A549 (cell line): ENCODE measurements at regions not wholly inside any gene's neighbourhood (a gene's known extent, or its start where the extent isn't known, plus 50 kb on each side); places are given as distances from the start of the nearest gene placed in this dataset.

Experiments
- ATAC-seq, 2 experiments: fragments of 200-7000 bp in 1 of 2; fragments of >200 bp in 1 of 2; cut with Nextera tagmentation in 1 of 2; cut with Tn5 transposase in 1 of 2; 3 replicates each; pipeline versions ENCODE4 v1.8.0 to v1.9.1; 2018 to 2020; ENCODE audit warnings: mild to moderate bottlenecking in 1 of 2, moderate library complexity in 1 of 2
- CTCF ChIA-PET: fragments of 300-600 bp; sonication (Branson Sonifier 250); formaldehyde crosslinking; extraction: SDS; loops from one replicate; lab custom pipeline; 2021; ENCODE audit warnings: antibody characterized with exemption, inconsistent platforms; lab: Yijun Ruan, JAX
- POLR2A ChIA-PET: fragments of 350-600 bp; formaldehyde crosslinking; extraction: SDS; loops from one replicate; lab custom pipeline; 2021; ENCODE audit warnings: antibody characterized with exemption, inconsistent platforms; lab: Yijun Ruan, JAX
- DNase-seq, 2 experiments: peaks; one replicate each; pipeline versions ENCODE4 v3.0.0 to v3.0.0-alpha.2; 2011 to 2016; ENCODE audit warnings: low read depth in 1 of 2, low spot score in 1 of 2
- FAIRE-seq: peaks from 2 replicates; lab custom pipeline; 2011; peaks lifted over from hg19 to GRCh38; lab: Jason Lieb, UNC
- H3K27ac ChIP-seq, 2 experiments: fragments of >200 bp; sonication (Bioruptor Twin); formaldehyde crosslinking; 3 replicates each; pipeline ENCODE4 v1.5.1; 2016 to 2017
- H3K4me1 ChIP-seq: fragments of >200 bp; sonication (Bioruptor Twin); formaldehyde crosslinking; 3 replicates; pipeline ENCODE4 v1.6.1; 2016
- H3K4me2 ChIP-seq: fragments of >200 bp; sonication (Bioruptor Twin); formaldehyde crosslinking; 3 replicates; pipeline ENCODE4 v1.6.1; 2016
- H3K4me3 ChIP-seq: fragments of >200 bp; sonication (Bioruptor Twin); formaldehyde crosslinking; 3 replicates; pipeline ENCODE4 v1.5.1; 2016
- H3K9me3 ChIP-seq: fragments of >200 bp; sonication (Bioruptor Twin); formaldehyde crosslinking; 3 replicates; pipeline ENCODE4 v1.6.1; 2016
- CBX8 ChIP-seq: fragments of 200-600 bp; sonication (generic); IDR thresholded peaks from 2 replicates; pipeline ENCODE4 v1.6.1; 2016
- CEBPB ChIP-seq, 2 experiments: fragments of >200 bp in 1 of 2; sonication (Bioruptor Twin) in 1 of 2; formaldehyde crosslinking in 1 of 2; IDR thresholded peaks; 2 replicates each; pipeline ENCODE4 v1.6.1; 2012 to 2016
- EP300 ChIP-seq, 2 experiments: fragments of >200 bp; sonication (Bioruptor Twin); formaldehyde crosslinking; IDR thresholded peaks; 2 replicates in 1 of 2; 3 replicates in 1 of 2; pipeline ENCODE4 v1.6.1; 2016 to 2017
- FOSB ChIP-seq: fragments of 250-450 bp; sonication (Bioruptor Pico); IDR thresholded peaks from 2 replicates; pipeline ENCODE4 v1.5.0; 2020; ENCODE audit warnings: mild to moderate bottlenecking, moderate library complexity
- FOSL2 ChIP-seq, 2 experiments: fragments of 450-650 bp in 1 of 2; fragments of >200 bp in 1 of 2; sonication (Bioruptor Twin) in 1 of 2; formaldehyde crosslinking; IDR thresholded peaks; 2 replicates each; pipeline versions ENCODE4 v1.5.0 to v1.6.1; 2016 to 2020; ENCODE audit warnings: mild to moderate bottlenecking in 1 of 2, moderate library complexity in 1 of 2
- GATA3 ChIP-seq: IDR thresholded peaks from 2 replicates; pipeline ENCODE4 v1.6.1; 2012; ENCODE audit warnings: borderline replicate concordance
- JUN ChIP-seq, 2 experiments: fragments of >200 bp; sonication (Bioruptor Twin); formaldehyde crosslinking; IDR thresholded peaks; 2 replicates in 1 of 2; 3 replicates in 1 of 2; pipeline ENCODE4 v1.6.1; 2016 to 2017
- JUNB ChIP-seq: fragments of >200 bp; sonication (Bioruptor Twin); formaldehyde crosslinking; IDR thresholded peaks from 2 replicates; pipeline ENCODE4 v1.6.1; 2016
- KDM1A ChIP-seq: fragments of 200-600 bp; sonication (generic); IDR thresholded peaks from 2 replicates; pipeline ENCODE4 v1.6.1; 2016; ENCODE audit warnings: low read depth, mild to moderate bottlenecking
- MAFK ChIP-seq: fragments of 450-650 bp; IDR thresholded peaks from 2 replicates; pipeline ENCODE4 v1.6.1; 2014; ENCODE audit not compliant: partially characterized antibody
- MYC ChIP-seq: IDR thresholded peaks from 2 replicates; pipeline ENCODE4 v1.6.1; 2012; ENCODE audit warnings: mild to moderate bottlenecking, inconsistent platforms, low read length, improper control_type of control experiment, borderline replicate concordance
- NFE2L2 ChIP-seq: fragments of 150-350 bp; conservative IDR thresholded peaks from 2 replicates; pipeline ENCODE4 v1.6.1; 2014; ENCODE audit warnings: low read length
- POLR2A ChIP-seq: IDR thresholded peaks from 2 replicates; pipeline ENCODE4 v1.6.1; 2012; ENCODE audit warnings: mild to moderate bottlenecking, low read length
- RAD21 ChIP-seq, 2 experiments: fragments of >200 bp in 1 of 2; sonication (Bioruptor Twin) in 1 of 2; formaldehyde crosslinking in 1 of 2; IDR thresholded peaks in 1 of 2; conservative IDR thresholded peaks in 1 of 2; 2 replicates in 1 of 2; 3 replicates in 1 of 2; pipeline ENCODE4 v1.6.1; 2012 to 2018; ENCODE audit warnings: inconsistent platforms in 1 of 2
- RARB ChIP-seq: fragments of 250-450 bp; sonication (Bioruptor Pico); IDR thresholded peaks from 2 replicates; pipeline ENCODE4 v1.8.0; 2021; ENCODE audit warnings: mild to moderate bottlenecking, moderate library complexity
- RFX5 ChIP-seq: fragments of 450-650 bp; IDR thresholded peaks from 2 replicates; pipeline ENCODE4 v1.7.1; 2014; ENCODE audit warnings: antibody characterized with exemption, mild to moderate bottlenecking, moderate library complexity
- RNF2 ChIP-seq: fragments of 200-600 bp; sonication (generic); IDR thresholded peaks from 2 replicates; pipeline ENCODE4 v1.6.1; 2016; ENCODE audit warnings: low read depth, mild to moderate bottlenecking, antibody characterized with exemption, moderate library complexity, borderline replicate concordance
- SMC3 ChIP-seq: fragments of >200 bp; sonication (Bioruptor Twin); formaldehyde crosslinking; IDR thresholded peaks from 3 replicates; pipeline ENCODE4 v1.6.1; 2018; ENCODE audit warnings: inconsistent platforms
- SREBF2 ChIP-seq: fragments of 450-650 bp; IDR thresholded peaks from 2 replicates; pipeline ENCODE4 v1.6.1; 2014; ENCODE audit warnings: mild to moderate bottlenecking, moderate library complexity
- TFCP2L1 ChIP-seq: fragments of 250-450 bp; sonication (Bioruptor Pico); IDR thresholded peaks from 2 replicates; pipeline ENCODE4 v1.5.0; 2021; ENCODE audit warnings: mild to moderate bottlenecking
- TP53 ChIP-seq: fragments of 250-450 bp; sonication (Bioruptor Pico); IDR thresholded peaks from 2 replicates; pipeline ENCODE4 v1.5.0; 2021; ENCODE audit warnings: mild to moderate bottlenecking, moderate library complexity
- WGBS: methylation state at CpG from one replicate; pipeline ENCODE4 v1.1.6; 2017; ENCODE audit errors: missing lambda C conversion rate; 5-methylcytosine and 5-hydroxymethylcytosine counted together
- TF ChIP-seq, protein P1 (sequence below): fragments of >200 bp; sonication (Bioruptor Twin); formaldehyde crosslinking; IDR thresholded peaks from 3 replicates; pipeline ENCODE4 v1.5.1; 2016

GRCh38 chr20:51860111-51860882 is 58.0 kb upstream of the SALL4 start:
- Histone ChIP-seq H3K27ac (peak overlapping the region; percentile 68 to 79), H3K9me3 (no peaks in the 10 kb centered on the region), H3K4me3 (no peak overlapping the region), H3K4me2 (peak overlapping the region; percentile 35), H3K4me1 (peaks cover 22% of the 10 kb centered on the region)
- no peak for FAIRE-seq
- TF ChIP-seq GATA3, result peak; percentile 54
- TF ChIP-seq FOSL2 (IDR thresholded peaks at IDR 0.05), result no peak
- TF ChIP-seq FOSL2 (CRISPR knock-in tag; IDR thresholded peaks at IDR 0.05), result peak; percentile 37
- TF ChIP-seq RFX5, result no peak
- TF ChIP-seq EP300 (IDR thresholded peaks at IDR 0.05), result peak; percentile 32 to 55; a peak in 3 of 5 replicates
- peak; percentile 61 for TF ChIP-seq JUNB
- peak; percentile 85 for TF ChIP-seq MAFK
- TF ChIP-seq CEBPB (IDR thresholded peaks at IDR 0.05), result peak in 1 of 2 experiments; percentile 54; a peak in 2 of 4 replicates
- TF ChIP-seq JUN (IDR thresholded peaks at IDR 0.05), result 0 out of 5 replicates have a peak, but pooled peaks of 1 of the 2 experiments have one; percentile 37
- no peak for TF ChIP-seq TP53 (CRISPR knock-in tag)
- no peak for TF ChIP-seq RARB (CRISPR knock-in tag)
- ATAC-seq, result peak; percentile 75 to 83
- ChIA-PET CTCF (interaction anchor here (0.7 kb wide), 1 partner anchor 135 kb away, joined by 3 read pairs; no protein-coding TSS in a partner anchor), POLR2A (no interaction called here)
- 43% methylated on average over 5 of the region's 5 CpGs for WGBS
- peak in 1 of 2 experiments; percentile 60 for DNase-seq

DNA sequence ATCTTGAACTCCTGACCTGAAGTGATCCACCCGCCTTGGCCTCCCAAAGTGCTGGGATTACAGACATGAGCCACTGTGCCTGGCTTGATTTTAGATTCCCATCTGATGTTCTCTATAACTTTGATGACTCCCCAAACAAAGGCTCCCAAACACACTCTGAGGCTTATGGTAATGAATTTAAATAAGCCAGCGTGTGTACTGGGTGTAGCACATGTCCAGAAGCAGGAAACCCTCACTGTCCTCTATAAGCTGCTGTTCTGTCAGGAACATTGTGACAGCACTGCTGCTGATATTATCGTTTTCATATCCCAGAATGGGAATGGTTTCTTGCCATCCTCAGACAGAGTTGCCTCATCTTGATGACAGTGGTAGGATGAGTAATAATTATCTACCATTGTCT is 54.1 kb upstream of the SALL4 start:
- 56% methylated on average over 3 of the region's 3 CpGs for WGBS
- Histone ChIP-seq H3K4me2 (no peak overlapping the region), H3K4me1 (peaks cover 22% of the 10 kb centered on the region), H3K9me3 (no peaks in the 10 kb centered on the region), H3K27ac (peak overlapping the region in 1 of 2 experiments; percentile 30; a peak in 2 of 6 replicates), H3K4me3 (no peak overlapping the region)
- no peak for TF ChIP-seq TP53 (CRISPR knock-in tag)
- no peak for TF ChIP-seq JUN (IDR thresholded peaks at IDR 0.05)
- TF ChIP-seq POLR2A, result no peak
- no peak for TF ChIP-seq KDM1A
- TF ChIP-seq FOSL2 (IDR thresholded peaks at IDR 0.05), result no peak
- no peak for TF ChIP-seq FOSL2 (CRISPR knock-in tag; IDR thresholded peaks at IDR 0.05)
- TF ChIP-seq, protein P1, sequence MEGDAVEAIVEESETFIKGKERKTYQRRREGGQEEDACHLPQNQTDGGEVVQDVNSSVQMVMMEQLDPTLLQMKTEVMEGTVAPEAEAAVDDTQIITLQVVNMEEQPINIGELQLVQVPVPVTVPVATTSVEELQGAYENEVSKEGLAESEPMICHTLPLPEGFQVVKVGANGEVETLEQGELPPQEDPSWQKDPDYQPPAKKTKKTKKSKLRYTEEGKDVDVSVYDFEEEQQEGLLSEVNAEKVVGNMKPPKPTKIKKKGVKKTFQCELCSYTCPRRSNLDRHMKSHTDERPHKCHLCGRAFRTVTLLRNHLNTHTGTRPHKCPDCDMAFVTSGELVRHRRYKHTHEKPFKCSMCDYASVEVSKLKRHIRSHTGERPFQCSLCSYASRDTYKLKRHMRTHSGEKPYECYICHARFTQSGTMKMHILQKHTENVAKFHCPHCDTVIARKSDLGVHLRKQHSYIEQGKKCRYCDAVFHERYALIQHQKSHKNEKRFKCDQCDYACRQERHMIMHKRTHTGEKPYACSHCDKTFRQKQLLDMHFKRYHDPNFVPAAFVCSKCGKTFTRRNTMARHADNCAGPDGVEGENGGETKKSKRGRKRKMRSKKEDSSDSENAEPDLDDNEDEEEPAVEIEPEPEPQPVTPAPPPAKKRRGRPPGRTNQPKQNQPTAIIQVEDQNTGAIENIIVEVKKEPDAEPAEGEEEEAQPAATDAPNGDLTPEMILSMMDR, result no peak
- no peak for TF ChIP-seq CBX8
- ATAC-seq, result no peak; a peak in 1 of 6 replicates
- no peak for DNase-seq
- CTCF ChIA-PET, result interaction anchor here (0.6 to 1.5 kb wide), 4 partner anchors 52 to 485 kb away, joined by 3 to 4 read pairs (median 4); no protein-coding TSS in a partner anchor
- no peak for FAIRE-seq
- POLR2A ChIA-PET, result no interaction called here

DNA sequence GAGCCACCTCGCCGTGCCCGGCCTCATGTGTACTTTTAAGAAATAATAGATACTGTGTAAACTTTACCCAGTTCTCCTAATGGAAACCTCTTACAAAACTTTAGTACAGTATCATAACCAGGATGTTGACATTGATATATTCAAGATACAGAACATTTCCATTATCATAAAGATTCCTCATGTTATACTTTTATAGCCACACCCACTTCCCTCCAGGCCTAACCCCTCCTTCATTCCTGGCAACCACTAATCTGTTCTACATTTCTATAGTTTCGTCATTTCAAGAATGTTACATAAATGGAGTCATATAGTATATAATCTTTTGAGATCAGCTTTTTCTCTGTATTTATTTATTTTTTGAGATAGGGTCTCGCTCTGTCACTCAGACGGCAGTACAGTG is 52.6 kb upstream of the SALL4 start:
- Histone ChIP-seq H3K4me3 (no peak overlapping the region), H3K9me3 (no peaks in the 10 kb centered on the region), H3K4me2 (no peak overlapping the region), H3K4me1 (peaks cover 11% of the 10 kb centered on the region)
- FAIRE-seq, result no peak
- no peak for DNase-seq
- no peak for ATAC-seq
- WGBS, result 89% methylated on average over 6 of the region's 6 CpGs
- TF ChIP-seq SREBF2 (no peak), FOSB (CRISPR knock-in tag) (no peak), RNF2 (no peak), TFCP2L1 (CRISPR knock-in tag) (no peak), GATA3 (no peak), RAD21 (conservative IDR thresholded peaks at IDR 0.05 in 1 of 2, IDR thresholded peaks at IDR 0.05 in 1 of 2) (no peak), MYC (no peak), NFE2L2 (no peak), EP300 (IDR thresholded peaks at IDR 0.05) (no peak), SMC3 (no peak)
- TF ChIP-seq, protein P1, result no peak
- TF ChIP-seq, all 56 proteins: peak for 0
- no peak overlapping the region for H3K27ac ChIP-seq
- POLR2A ChIA-PET, result no interaction called here
- CTCF ChIA-PET, result interaction anchor here (0.7 to 2.2 kb wide), 3 partner anchors 46 to 60 kb away, joined by 3 to 5 read pairs (median 4); no protein-coding TSS in a partner anchor
